Gastrocnemius medialis (tissue), 4 donors: ENCODE measurements at regions not wholly inside any gene's neighbourhood (a gene's known extent, or its start where the extent isn't known, plus 50 kb on each side); places are given as distances from the start of the nearest gene placed in this dataset.

Source experiments
- CTCF ChIP-seq, 5 experiments: fragments of 450-650 bp in 3 of 5; fragments of 200-600 bp in 2 of 5; sonication (generic) in 2 of 5; IDR thresholded peaks in 4 of 5; conservative IDR thresholded peaks in 1 of 5; 1 replicate in 4 of 5; 2 replicates in 1 of 5; pipeline ENCODE4 v1.5.1; 2016 to 2019; ENCODE audit warnings: antibody characterized with exemption in 5 of 5, mild to moderate bottlenecking in 3 of 5, moderate library complexity in 3 of 5
- POLR2A ChIP-seq, 2 donors: fragments of 450-650 bp; IDR thresholded peaks; one replicate each; pipeline ENCODE4 v1.6.1; 2017; ENCODE audit warnings: antibody characterized with exemption in 2 of 2, mild to moderate bottlenecking in 2 of 2, moderate library complexity in 2 of 2

DNA sequence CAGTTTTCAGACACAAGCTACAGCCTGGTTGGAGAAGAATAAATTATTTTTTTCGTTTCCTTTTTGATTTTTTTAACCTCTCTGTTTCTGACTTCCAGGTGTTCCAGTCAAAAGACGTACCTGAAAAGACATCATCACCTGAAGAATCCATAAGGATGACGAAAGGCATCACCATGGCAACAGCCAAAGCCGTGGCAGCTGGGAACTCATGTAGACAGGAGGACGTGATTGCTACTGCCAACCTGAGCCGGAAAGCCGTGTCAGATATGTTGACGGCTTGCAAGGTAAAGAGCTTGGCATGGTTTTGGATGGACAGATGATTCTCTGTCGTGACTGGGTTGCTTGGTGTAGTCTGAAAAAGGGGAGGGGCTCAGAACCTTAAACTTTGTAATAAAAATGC, 237.0 kb upstream of the TPM1 start:
- no peak for TF ChIP-seq CTCF (IDR thresholded peaks at IDR 0.05 in 4 of 5, conservative IDR thresholded peaks at IDR 0.05 in 1 of 5)
- TF ChIP-seq POLR2A (IDR thresholded peaks at IDR 0.05) = no peak
